Astrocyte of the cerebellum (primary cell): ENCODE measurements at regions not wholly inside any gene's neighbourhood (a gene's known extent, or its start where the extent isn't known, plus 50 kb on each side); places are given as distances from the start of the nearest gene placed in this dataset.

Source experiments
- DNase-seq: peaks from one replicate; pipeline ENCODE4 v3.0.0-alpha.2; 2011; ENCODE audit warnings: low read depth
- H3K4me3 ChIP-seq: 2 replicates; pipeline ENCODE4 v1.5.1; 2011; ENCODE audit warnings: mild to moderate bottlenecking, low read depth, low read length, moderate library complexity
- CTCF ChIP-seq: IDR thresholded peaks from 2 replicates; pipeline ENCODE4 v1.5.1; 2012; ENCODE audit warnings: low read length, low read depth, moderate library complexity, mild to moderate bottlenecking; ENCODE audit errors: missing control alignments
- in situ Hi-C: cut with HindIII; loops from 2 replicates; pipeline ENCODE4 v1.10.0; 2017; ENCODE audit warnings: low sequenced_read_pairs

DNA sequence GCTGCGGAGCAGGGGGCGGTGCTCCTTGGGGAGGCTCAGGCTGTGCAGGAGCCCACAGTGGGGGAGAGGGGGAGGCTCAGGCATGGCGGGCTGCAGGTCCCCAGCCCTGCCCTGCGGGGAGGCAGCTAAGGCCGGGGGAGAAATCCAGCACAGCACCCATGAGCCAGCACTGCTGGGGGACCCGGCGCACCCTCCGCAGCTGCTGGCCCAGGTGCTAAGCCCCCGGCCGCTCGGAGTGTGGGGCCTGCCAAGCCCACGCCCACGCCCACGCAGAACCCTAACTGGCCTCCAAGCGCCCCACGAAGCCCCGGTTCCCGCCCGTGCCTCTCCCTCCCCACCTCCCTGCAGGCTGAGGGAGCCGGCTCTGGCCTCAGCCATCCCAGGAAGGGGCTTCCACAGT lies 145.6 kb upstream of the SEL1L start:
- H3K4me3 ChIP-seq = no peak overlapping the region
- DNase-seq = no peak
- TF ChIP-seq CTCF = no peak
- in situ Hi-C loops = no loop called here

- H3K4me3 ChIP-seq = no peak overlapping the region
- in situ Hi-C loops = no loop called here
- no peak for DNase-seq
- no peak for TF ChIP-seq CTCF
Measured at GRCh38 chr14:81681541-81681940, 147.9 kb upstream of the SEL1L start.

DNA sequence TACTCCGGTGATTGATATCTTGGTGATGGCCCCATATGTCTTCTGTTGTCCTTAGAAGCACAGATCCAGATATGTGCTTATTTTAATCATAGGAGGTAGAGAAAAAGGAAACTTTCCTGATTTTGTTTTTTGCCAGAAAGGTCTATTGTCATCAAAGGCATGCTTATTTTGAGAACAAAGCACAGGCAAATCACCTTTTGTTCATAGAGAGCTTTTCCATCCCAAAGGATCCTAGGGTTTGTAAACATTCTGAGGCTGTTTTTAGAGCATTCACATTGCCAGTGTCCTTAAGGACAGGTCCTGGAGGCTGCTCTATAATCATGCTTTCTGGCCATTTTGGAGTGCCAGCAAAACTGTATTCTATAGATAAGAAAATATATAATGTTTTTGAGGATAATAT lies 148.5 kb upstream of the SEL1L start:
- no peak for DNase-seq
- TF ChIP-seq CTCF = no peak
- no peak overlapping the region for H3K4me3 ChIP-seq
- in situ Hi-C loops = no loop called here

DNA sequence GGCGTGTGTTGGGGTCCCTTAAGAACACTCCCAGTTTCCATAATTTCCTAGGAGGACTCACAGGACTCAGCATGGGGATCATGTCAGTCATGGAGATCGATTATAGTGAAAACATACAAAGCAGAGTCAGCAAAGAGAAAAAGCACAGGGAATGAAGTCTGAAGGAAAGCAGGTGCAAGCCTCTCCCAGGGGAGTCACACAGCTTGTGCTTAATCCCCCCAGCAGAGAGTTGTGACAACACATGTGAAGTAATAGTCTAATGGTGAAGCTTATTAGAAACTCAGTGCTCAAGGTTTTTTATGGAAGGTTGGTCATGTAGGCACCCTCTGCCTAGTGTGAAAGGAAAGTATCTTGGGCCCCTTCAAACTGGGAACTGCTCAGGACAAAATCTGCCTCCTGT lies 149.0 kb upstream of the SEL1L start:
- DNase-seq = no peak

GRCh38 chr14:81684696-81685095 lies 151.0 kb upstream of the SEL1L start:
- no peak for TF ChIP-seq CTCF
- in situ Hi-C loops = no loop called here
- H3K4me3 ChIP-seq = no peak overlapping the region
- DNase-seq = no peak

More for the DNA sequence above, 149.0 kb upstream of the SEL1L start:
- in situ Hi-C loops = no loop called here
- no peak for TF ChIP-seq CTCF
- no peak overlapping the region for H3K4me3 ChIP-seq

DNA sequence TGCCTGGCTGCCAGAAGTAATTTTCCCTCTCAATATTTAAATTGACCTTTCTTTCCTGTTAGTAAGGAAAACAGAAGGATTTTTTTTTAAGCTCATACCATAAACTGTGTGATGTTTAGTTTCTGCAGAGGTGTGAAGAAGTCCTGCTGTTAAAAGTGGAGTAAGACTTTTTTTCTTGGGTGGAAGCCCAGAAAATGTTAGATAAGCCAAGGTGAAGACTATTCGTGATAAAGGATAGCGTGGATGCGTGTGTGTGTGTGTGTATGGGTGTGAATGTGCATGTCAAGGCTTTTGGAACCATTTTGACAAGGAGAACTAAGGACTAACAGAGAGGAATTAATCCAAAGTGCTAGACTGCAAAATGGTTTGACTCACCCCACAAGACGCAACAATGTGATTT lies 152.9 kb upstream of the SEL1L start:
- no peak for DNase-seq
- in situ Hi-C loops = no loop called here
- H3K4me3 ChIP-seq = no peak overlapping the region
- no peak for TF ChIP-seq CTCF

GRCh38 chr14:81691931-81692330 lies 158.3 kb upstream of the SEL1L start:
- in situ Hi-C loops = no loop called here
- no peak overlapping the region for H3K4me3 ChIP-seq
- no peak for TF ChIP-seq CTCF
- no peak for DNase-seq
